ENCODE measurements at regions not wholly inside any gene's neighbourhood (a gene's known extent, or its start where the extent isn't known, plus 50 kb on each side); places are given as distances from the start of the nearest gene placed in this dataset.

- no peak for TF ChIP-seq CTCF (IDR thresholded peaks at IDR 0.05)
- TF ChIP-seq POLR2A (IDR thresholded peaks at IDR 0.05) = no peak
- TF ChIP-seq POLR2AphosphoS5 (IDR thresholded peaks at IDR 0.05) = no peak
Observed at GRCh38 chr14:80425686-80426085, 214.4 kb upstream of the DIO2 start.

Data from stomach (tissue), 4 donors.